ENCODE measurements at regions not wholly inside any gene's neighbourhood (a gene's known extent, or its start where the extent isn't known, plus 50 kb on each side); places are given as distances from the start of the nearest gene placed in this dataset.

DNA sequence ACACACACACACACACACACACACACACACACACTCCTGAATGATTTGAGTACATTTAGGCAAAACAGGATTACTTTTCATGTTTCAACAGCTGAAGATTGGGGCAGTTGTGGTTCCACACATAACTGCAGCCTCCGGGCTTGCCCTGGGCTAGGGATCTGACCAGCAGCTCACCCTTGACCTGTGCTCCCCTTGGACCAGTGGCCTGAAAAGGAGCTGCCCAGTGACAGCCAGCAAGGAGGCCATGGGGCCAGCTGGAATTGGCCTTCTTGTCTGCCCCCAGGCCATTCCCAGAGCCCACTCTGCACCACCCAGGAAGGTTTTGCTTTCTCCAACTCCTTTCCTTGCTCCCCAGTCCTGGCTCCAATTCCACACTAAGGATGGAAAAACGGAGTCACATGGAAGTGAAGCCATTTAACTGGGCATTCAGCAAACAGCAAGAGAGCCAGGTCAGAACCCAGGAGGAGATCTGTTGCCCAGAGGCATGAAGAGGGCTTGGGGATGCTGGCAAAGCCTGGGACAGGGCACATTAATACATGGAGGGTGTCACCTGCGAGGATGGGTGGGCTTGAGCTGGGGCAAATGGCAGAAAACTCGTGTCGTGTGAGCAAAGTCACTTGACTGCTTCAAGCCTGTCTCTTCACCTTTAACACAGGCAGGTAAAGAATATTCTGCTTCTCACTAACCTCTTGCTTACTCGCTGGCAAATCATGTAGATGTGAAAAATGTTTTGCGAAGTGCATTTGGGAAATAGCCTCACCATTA is 61.5 kb upstream of the GDF10 start:
- no peak for DNase-seq

DNA sequence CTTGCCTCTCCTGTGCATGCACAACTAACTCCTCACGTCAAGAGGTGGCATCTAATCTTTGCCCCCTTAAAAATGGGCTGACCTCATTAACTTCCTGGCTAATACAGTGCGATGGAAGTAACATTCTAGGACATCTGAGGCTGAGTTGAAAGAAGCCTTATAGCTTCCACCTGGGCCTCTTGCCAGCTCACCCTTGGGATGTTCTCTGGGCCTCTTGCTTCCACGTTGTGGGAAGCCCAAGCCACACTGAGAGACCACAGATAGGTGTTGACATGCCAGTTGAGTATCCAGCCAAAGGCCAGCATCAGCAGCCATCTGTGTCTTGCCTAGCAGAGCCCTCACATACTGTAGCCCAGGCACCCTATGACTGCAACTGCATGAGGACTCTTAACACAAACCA is 60.8 kb upstream of the GDF10 start:
- DNase-seq, result no peak

DNA sequence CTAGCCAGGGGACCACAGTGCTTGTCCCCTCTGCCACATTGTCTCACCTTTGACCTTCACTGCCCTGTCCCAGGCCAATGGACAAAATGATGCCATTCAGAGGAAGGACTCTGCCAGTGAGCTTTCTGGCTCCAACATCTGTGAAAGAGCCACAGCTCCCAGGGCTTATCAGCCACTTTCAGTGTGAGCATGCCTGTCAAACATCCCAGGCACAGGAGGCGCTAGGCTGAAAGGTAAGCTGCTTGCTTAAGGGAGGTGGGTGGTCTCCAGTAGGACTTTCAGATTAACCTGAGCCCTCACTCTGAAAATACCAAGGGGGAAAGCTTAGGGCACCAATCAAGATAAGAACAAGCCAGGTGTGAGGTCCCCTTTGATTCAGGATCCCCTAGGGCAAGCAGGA is 59.8 kb upstream of the GDF10 start:
- no peak for DNase-seq

DNA sequence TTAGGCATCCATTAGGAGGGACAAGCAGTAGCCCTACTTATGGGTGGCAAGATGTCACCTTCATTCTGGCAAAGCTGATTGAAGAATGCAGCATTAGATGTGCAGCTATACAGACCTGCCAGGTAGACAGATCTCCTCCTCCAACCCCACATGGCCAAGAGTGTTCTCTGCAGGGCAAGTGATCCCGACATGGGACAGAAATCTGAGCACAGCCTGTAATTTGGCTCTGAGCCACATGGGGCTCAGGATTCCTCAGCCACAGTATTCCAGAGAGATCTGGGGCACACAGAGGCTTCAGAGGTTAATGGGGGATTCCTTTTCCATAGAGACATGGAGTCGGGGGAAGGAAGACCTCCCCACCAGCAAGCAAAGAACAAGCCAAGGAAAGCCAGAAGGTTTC is 58.7 kb upstream of the GDF10 start:
- DNase-seq, result no peak

DNA sequence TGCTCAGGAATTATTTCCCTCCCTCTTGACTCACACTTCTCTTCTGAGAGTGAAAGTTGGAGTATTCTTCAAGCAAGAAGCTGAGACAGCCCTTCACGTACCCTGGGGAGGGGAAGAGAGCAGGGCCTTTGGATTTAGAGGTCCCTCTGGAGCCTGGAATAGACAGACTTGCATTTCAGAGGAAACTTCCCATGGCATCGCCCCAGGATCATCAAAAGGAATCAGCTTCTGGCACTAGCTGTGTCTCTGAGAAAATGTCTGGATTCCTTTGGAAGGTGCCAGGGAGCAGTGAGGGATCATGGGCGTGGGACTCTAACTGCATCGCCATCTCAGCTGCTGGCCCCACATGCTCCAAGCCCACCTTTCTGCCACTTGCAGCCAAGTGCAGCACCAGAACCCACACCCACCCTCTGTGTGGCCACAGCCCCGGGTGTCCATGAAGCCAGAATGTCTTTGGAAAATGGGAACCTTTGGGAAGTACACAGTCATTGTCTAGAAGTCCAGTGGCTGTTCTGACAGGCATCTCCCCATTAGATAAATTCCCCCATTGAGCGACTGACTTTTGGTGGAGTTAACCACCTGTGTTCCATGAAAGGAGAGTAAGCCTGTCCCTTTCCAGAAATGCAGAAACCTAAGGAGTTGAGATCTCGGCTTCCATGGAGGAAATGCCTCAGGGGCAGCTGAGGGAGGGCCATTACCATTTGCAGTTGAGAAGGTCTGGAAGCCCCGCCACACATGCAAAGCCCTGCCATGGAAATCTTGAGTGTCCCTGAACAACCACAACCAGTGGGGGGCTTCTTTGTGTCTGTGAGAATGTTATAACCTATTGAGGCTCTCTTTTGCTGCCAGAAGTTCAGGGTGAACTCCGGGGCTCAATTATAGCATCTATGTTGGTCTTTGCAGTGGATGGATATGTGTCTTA is 57.8 kb upstream of the GDF10 start:
- DNase-seq, result no peak

DNA sequence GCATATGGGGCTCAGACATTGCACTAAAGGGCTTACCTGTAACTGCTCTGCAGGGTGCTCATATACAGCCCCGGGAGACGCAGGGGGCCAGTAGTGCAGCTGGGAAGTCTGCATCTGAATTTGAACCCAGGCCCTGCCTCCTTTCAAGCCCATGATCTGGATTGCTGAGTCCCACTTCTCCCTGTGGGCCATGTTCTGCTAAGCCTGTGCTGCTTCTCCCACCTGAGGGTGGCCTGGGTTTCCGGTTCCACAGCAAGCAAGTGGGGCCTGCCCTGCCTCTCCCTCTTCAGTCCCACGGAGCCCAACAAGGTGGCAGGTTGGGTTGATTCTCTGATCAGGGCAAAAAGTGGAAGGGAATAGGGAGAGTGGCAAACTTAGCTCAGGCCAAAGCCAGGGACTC is 56.6 kb upstream of the GDF10 start:
- no peak for DNase-seq

DNA sequence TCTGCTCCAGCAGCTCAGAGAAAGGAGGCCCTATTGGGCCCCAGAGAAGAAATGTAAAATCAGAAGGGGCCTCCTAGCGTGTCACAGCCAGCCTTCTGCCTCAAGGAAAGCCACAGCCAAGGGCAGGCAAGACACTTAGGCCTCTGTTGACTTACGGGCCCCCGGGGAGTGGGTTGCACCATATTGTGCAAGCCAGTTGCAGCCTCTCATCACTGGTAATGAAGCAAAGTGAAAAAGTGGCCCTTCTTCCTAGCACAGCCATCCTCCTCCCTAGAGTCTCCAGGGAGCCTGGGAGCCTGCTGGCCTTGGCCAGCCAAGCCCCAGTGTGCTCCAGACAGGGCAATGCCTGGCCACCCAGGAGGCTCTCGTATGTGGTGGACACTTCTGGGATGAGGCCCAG is 56.2 kb upstream of the GDF10 start:
- DNase-seq, result no peak

DNA sequence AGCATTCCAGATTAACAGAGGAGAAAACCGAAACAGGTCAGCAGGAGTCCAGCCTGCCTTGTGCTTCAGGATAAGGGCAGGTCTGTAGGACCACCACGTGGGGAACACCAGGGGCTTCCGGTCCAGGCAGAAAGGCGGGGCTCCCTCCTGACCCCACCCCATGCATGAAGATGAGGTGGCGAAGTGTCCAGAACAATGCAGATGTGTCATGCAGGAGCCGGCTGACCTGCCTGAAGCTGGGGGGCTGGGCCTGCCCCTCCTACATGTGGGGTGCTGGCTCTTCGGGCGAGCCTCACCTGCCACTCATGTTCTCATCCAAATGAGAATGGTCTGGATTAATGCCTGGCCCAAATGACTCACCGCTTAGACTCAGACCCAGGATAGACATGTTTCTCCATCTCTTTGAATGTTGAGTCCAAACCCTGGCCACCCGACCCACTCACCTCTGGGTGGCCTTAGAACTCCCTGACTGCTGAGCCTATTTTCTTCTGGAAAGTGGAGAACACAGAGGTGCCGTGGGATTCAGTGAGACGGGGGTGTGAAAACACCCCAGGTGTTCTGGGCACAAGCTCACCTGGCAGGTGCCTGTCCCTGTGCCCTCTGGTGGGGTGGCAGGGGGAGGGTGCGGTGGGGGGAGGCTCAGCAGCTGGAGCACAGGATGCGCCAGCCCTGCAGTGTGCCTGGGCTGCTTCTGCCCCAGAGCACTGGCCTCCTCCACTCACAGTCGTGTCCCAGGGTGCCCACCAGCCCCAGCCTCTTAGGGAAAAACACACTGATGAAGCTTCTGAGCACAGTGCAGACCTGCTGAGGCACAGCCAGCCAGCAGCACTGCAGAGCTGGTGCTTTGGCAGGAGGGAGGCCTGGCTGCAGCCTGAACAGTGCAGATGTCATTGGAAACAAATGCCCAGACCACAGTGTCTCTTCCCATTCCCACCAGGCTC is 55.2 kb upstream of the GDF10 start:
- DNase-seq, result no peak

DNA sequence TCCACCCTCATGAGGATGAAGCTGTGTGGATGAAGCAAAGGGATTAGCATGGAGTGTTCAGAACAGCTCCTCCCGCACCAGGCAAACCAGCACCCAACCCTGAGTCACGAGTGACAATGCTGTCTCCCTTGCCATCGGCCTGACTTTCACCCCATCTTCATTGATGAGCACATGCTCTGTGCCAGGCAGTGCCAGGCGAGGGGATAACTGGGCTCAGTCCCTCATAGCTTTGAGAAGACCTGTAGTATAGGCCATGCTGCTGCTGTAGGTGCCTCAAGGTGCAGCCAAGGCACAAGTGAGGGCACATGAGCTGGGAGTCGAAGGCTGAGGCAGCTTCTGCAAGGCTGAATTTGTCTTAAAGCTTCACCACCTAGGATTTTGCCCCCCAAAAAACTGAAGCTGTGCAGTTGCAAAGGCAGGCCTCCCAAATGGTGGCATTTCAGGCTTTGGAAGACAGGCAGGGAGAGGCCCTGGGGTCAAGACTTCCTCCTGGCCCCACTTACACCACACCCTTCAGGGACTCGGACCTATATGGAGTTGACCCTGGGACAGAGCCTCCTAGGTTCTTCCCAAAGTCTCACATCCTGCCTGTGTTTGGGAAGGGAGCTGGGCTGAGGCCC is 54.2 kb upstream of the GDF10 start:
- no peak for DNase-seq

DNA sequence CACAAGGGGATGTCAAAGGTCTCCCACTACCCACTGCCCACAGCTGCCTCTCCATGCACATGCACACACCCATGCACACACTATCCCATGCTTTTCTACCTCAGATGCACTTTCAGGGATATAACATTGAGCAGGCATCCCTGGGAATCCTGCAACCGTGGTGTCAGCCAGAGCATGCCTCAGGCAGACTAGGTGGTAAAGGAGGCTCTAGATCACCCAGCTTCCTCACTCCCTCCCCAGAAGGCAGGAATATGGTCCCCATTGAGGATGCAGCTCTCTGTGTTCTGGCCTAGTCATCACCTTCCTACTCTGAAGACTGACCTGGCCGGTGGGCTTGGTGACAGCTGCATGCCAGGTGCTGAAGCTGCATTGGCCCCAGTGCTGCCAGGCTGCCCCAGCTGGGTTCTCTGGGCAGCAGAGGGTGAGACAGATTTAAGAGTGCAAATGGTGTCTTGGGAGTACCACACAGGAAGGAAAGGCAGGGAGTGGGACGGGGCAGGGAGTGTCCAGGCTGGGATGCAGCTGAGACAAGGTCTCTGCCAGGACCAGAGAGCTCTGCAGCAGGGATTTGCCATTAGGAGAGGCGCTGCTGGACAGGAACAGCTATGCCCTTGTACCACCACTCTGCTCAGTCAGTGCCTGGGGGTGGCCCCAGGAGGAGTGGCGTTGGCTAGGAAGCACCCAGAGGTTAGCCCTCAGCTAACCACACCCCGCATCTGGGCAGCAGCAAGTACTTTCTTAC is 53.4 kb upstream of the GDF10 start:
- DNase-seq, result no peak

DNA sequence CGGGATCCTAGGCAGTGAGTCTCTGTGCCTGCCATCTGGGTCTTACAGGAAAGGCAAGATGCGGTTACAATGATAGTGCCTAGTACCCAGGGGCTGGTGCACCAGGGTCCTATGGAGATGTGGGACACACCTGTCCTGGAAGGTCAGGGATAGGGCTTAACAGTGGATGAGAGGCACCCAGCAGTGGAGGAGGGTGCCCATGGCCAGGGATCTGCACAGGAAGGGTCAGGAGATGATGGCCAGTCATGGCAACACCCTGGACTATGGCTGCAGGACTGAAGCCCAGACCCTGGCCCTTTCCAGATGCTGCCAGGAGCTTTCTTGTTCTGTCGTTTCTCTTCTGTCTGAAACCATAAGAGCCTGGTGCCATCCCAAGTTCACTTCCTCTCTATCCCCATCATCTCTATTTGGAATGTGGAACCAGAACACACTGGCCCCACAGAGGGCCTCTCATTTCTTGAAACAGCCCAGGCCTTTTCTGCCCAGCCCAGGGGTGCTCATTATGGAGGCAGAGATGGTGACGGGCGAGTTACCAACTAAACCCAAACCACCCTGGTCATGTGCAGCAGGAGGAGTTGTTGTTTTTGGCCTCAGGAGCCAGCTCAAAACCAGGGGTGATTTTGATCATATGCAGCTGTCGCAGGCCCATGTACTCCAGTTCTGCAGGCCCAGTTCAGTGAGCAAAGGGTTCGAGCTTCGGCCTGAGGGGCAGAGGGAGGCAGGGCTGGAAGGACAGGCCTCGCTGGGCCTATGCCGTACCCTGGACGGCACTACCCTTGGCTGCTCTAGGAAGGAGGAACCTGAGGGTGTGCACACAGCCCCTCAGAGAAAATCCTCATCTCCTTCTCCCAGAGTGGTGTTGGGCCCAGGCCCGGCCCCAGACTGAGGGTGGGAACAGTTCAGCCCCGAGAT is 52.6 kb upstream of the GDF10 start:
- no peak for DNase-seq

DNA sequence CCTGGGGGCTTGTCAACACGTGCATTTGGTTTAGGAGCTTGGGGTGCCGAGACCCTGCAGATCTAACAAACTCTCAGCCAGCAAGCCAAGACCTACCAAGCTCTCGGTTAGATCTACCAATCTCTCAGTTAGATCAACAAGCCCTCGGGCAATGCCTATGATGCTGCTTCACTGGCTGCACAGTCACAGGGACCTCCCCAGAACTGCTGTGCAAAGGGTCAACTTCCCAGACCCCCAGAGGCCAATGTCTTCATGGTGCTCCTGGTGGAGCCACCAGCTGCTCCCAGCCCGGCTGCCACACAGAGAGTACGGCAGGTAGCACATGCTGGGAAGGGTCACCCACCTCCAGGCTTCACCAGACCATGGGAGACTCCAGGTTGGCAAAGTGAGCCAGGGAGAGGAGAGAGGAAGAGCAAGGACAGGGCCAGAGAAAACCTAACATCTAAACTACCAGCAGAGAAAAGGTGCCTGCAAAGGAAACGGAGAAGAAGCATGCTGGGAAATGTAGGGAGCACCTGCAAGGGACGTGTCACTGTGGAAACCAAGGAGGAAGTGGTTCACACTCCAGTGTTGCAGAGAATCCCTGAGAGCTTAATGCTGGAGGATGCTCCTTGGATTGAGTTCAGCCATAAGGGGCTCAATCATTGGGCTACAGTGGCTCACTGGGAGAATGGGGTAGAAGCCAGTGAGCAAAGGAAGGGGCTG is 51.5 kb upstream of the GDF10 start:
- DNase-seq, result no peak

DNA sequence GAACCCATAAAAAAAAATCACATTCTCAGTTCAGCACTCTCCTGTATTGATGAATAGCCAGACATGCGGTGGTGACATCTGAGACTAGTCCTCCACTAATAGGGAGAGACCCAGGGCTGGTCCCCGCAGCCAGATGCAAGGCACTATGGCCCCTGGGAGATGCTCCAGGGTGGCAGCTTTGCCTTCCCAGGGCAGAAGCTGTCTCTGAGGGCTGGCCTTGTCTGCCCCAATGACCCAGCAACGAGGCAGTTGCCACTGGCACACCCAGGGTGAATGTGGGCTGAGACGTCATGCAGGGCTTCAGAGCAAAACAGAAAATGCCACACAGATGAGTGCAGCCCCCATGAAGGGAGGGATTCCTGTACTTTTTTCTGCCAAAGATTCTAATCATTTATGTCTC is 50.1 kb upstream of the GDF10 start:
- DNase-seq, result no peak
